ENCODE measurements at regions not wholly inside any gene's neighbourhood (a gene's known extent, or its start where the extent isn't known, plus 50 kb on each side); places are given as distances from the start of the nearest gene placed in this dataset.

DNA sequence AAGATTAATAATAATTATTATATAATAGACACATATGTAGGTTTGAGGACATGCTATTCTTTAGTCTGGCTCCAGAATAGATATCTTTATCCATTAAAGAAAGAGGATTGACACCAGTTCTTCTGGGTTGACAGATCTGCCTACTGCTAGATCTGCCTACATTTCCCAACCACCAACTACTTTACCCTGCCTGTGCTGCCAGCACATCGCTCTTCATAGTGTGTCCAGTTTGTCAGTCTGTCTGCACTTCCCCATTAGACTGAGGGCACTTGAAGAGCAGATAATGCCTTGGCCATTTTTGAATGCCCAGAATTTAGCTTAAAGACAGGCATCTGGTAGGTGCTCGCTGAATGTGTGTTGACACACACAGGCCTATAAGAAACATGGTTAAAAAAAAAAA lies 910.1 kb upstream of the FAT3 start:
- Histone ChIP-seq H3K4me1 (no peaks in the 10 kb centered on the region), H3K27ac (no peak overlapping the region), H3K27me3 (no peaks in the 10 kb centered on the region), H3K36me3 (no peaks in the 10 kb centered on the region), H3K9me3 (no peaks in the 10 kb centered on the region), H3K4me3 (no peak overlapping the region)
- DNase-seq (ENCODE audit: low spot score in 2 of 2): no peak
- intact Hi-C loops (cut with DNase I): no loop called here
- no peak for TF ChIP-seq CTCF (IDR thresholded peaks at IDR 0.05)

DNA sequence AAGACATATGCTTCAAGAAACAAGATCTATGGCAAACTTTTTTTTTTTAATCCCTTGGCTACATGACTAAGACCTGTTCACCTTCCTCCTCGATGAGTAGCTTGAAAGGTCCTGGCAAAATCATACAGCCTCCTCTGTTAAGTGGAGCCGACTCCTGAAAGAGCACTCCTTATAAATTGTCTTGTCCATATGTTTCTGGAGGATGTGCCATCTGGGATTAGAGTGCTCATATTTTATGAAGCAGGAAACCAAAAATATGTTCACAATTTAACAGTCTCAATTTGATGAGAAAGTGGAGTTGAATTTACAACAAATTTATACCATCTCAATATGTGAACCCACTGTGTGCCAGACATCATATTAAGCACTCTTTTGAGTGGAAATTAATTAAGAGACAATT lies 912.1 kb upstream of the FAT3 start:
- H3K9me3 ChIP-seq: no peaks in the 10 kb centered on the region
- intact Hi-C loops (cut with DNase I): no loop called here
- H3K4me3 ChIP-seq: no peak overlapping the region
- H3K27ac ChIP-seq: no peak overlapping the region
- DNase-seq (ENCODE audit: low spot score in 2 of 2): no peak
- no peak for TF ChIP-seq CTCF (IDR thresholded peaks at IDR 0.05)
- H3K4me1 ChIP-seq: no peaks in the 10 kb centered on the region
- no peaks in the 10 kb centered on the region for H3K36me3 ChIP-seq
- no peaks in the 10 kb centered on the region for H3K27me3 ChIP-seq

DNA sequence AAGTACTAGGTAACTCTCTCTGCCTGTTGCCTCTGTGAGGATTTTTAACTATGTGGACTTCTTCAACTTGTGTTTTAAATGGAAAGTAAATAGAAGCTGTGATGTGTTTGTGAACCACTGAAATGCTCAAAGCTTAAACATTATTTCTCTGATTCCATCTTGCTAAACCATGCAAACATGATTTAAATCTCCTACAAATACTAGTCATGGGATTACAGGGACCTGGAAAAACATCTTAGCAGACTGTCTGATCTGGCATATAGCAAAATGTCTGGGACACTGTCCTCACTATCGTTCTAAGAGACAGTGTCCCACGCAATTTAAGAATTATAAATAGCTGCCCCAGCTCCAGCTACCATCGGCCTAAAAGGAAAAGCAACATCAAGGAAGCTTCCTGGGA lies 914.5 kb upstream of the FAT3 start:
- H3K36me3 ChIP-seq: no peaks in the 10 kb centered on the region
- no peaks in the 10 kb centered on the region for H3K4me1 ChIP-seq
- no peak for DNase-seq (ENCODE audit: low spot score in 2 of 2)
- H3K27me3 ChIP-seq: no peaks in the 10 kb centered on the region
- no peak for TF ChIP-seq CTCF (IDR thresholded peaks at IDR 0.05)
- H3K27ac ChIP-seq: no peak overlapping the region
- H3K9me3 ChIP-seq: no peaks in the 10 kb centered on the region
- intact Hi-C loops (cut with DNase I): no loop called here
- H3K4me3 ChIP-seq: no peak overlapping the region

DNA sequence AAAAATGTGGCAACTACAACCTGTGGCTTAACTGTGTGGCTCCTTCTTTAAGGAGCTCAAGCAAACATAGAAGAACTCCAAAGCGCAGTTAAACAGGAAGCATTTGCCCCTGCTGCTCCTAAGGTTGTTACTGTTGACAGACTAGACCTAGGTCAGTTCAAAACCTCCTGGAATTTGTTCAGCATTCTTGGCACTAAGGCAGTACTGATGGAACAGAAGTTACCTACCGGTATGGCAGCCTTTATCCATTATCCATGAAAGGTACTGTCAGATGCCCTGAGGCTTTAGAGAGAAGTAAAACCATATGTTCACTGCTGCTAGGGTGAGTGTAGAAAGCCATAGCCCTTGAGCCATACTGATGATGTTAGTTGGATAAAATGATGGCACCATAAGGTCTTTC lies 916.5 kb upstream of the FAT3 start:
- no peak overlapping the region for H3K4me3 ChIP-seq
- H3K9me3 ChIP-seq: no peaks in the 10 kb centered on the region
- DNase-seq (ENCODE audit: low spot score in 2 of 2): no peak
- no peaks in the 10 kb centered on the region for H3K27me3 ChIP-seq
- no peaks in the 10 kb centered on the region for H3K36me3 ChIP-seq
- no peak overlapping the region for H3K27ac ChIP-seq
- H3K4me1 ChIP-seq: no peaks in the 10 kb centered on the region
- no peak for TF ChIP-seq CTCF (IDR thresholded peaks at IDR 0.05)
- intact Hi-C loops (cut with DNase I): no loop called here

DNA sequence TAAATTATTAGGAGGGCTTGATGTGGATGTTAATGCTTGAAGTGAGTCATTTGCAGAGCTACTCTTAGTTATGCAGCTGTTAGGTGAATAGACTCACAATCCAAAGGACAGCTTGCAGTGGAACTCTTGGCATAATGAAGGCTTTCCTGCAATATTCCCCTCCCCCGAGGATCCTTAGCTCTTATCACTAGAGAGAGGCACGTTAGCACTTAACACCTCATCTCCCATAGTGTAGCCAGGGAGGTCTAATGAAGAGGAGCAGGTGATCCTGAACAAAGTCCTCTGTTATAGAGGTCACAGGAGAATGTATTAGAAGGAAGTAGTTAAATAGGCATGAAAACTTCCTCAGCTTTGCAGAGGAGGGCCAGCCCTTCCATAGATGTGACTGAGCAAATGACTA lies 919.2 kb upstream of the FAT3 start:
- intact Hi-C loops (cut with DNase I): no loop called here
- Histone ChIP-seq H3K4me3 (no peak overlapping the region), H3K27ac (no peak overlapping the region), H3K36me3 (no peaks in the 10 kb centered on the region), H3K4me1 (no peaks in the 10 kb centered on the region), H3K27me3 (no peaks in the 10 kb centered on the region), H3K9me3 (no peaks in the 10 kb centered on the region)
- no peak for DNase-seq (ENCODE audit: low spot score in 2 of 2)
- no peak for TF ChIP-seq CTCF (IDR thresholded peaks at IDR 0.05)

DNA sequence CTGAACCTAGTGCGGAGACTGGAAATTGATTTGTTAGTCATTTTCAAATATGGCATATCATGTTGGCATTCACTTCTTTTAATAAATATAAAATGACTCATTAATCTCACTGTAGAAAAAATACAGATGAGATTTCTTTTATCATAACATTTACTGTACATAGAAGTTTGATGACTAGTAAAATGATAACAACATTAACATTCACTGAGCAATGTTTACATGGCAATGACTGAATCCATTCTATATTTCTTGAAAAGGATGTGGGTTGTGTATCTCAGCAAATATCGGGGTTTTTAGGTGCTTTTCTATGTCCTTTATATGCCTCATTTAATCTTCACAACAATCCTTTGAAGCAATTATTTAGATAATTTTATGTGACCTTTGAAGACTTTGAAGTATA lies 920.9 kb upstream of the FAT3 start:
- TF ChIP-seq CTCF (IDR thresholded peaks at IDR 0.05): no peak
- Histone ChIP-seq H3K36me3 (no peaks in the 10 kb centered on the region), H3K4me1 (no peaks in the 10 kb centered on the region), H3K27me3 (no peaks in the 10 kb centered on the region), H3K27ac (no peak overlapping the region), H3K4me3 (no peak overlapping the region), H3K9me3 (no peaks in the 10 kb centered on the region)
- no peak for DNase-seq (ENCODE audit: low spot score in 2 of 2)
- intact Hi-C loops (cut with DNase I): no loop called here

Data from ascending aorta (tissue), 2 donors.